GM12891 (cell line): ENCODE measurements at regions not wholly inside any gene's neighbourhood (a gene's known extent, or its start where the extent isn't known, plus 50 kb on each side); places are given as distances from the start of the nearest gene placed in this dataset.

Source experiments
- DNase-seq: peaks from one replicate; pipeline ENCODE4 v3.0.0; 2011; ENCODE audit warnings: low spot score; ENCODE audit not compliant: insufficient read length
- FAIRE-seq: peaks from 2 replicates; lab custom pipeline; 2011; peaks lifted over from hg19 to GRCh38; lab: Jason Lieb, UNC
- PAX5 ChIP-seq: IDR thresholded peaks from 2 replicates; pipeline ENCODE4 v1.6.1; 2011; ENCODE audit warnings: low read length, moderate library complexity, mild to moderate bottlenecking; ENCODE audit not compliant: insufficient read depth, severe bottlenecking
- POLR2A ChIP-seq: IDR thresholded peaks from 2 replicates; pipeline ENCODE4 v1.6.1; 2011; ENCODE audit warnings: low read depth, low read length, control low read depth
- POLR2AphosphoS5 ChIP-seq: IDR thresholded peaks from 2 replicates; pipeline ENCODE4 v1.6.1; 2011; ENCODE audit warnings: low read depth, low read length, control low read depth
- POU2F2 ChIP-seq: IDR thresholded peaks from 2 replicates; pipeline ENCODE4 v1.6.1; 2011; ENCODE audit warnings: low read depth, mild to moderate bottlenecking, control low read depth, low read length, moderate library complexity
- SPI1 ChIP-seq: IDR thresholded peaks from 2 replicates; pipeline ENCODE4 v1.6.1; 2011; ENCODE audit warnings: low read depth, low read length, control low read depth
- TAF1 ChIP-seq: IDR thresholded peaks from 2 replicates; pipeline ENCODE4 v1.6.1; 2011; ENCODE audit warnings: low read depth, low read length, control low read depth

- no peak for TF ChIP-seq SPI1
- TF ChIP-seq PAX5 = no peak
- TF ChIP-seq POU2F2 = no peak
- TF ChIP-seq POLR2A = no peak
- TF ChIP-seq POLR2AphosphoS5 = no peak
- no peak for TF ChIP-seq TAF1
- DNase-seq (no peak), FAIRE-seq (no peak)
These were observed 683.7 kb downstream of the EPM2A start for GRCh38 chr6:145051661-145052060.

- DNase-seq (no peak), FAIRE-seq (no peak)
- TF ChIP-seq POU2F2 (no peak), TAF1 (no peak), PAX5 (no peak), POLR2A (no peak), SPI1 (no peak), POLR2AphosphoS5 (no peak)
These were observed 679.8 kb downstream of the EPM2A start for GRCh38 chr6:145055567-145055966.

- DNase-seq (no peak), FAIRE-seq (no peak)
- TF ChIP-seq POLR2AphosphoS5 (no peak), POU2F2 (no peak), POLR2A (no peak), PAX5 (no peak)
These were observed 674.6 kb downstream of the EPM2A start for GRCh38 chr6:145060714-145061113.

GRCh38 chr6:145063091-145063490, 672.2 kb downstream of the EPM2A start:
- no peak for DNase-seq
- TF ChIP-seq POLR2AphosphoS5 = no peak
- TF ChIP-seq POU2F2 = no peak
- no peak for TF ChIP-seq POLR2A
- TF ChIP-seq SPI1 = no peak
- TF ChIP-seq PAX5 = no peak
- no peak for TF ChIP-seq TAF1
- FAIRE-seq = no peak

GRCh38 chr6:145067430-145067829, 667.9 kb downstream of the EPM2A start:
- TF ChIP-seq POU2F2 (no peak), SPI1 (no peak), POLR2AphosphoS5 (no peak), TAF1 (no peak), POLR2A (no peak), PAX5 (no peak)
- DNase-seq (no peak), FAIRE-seq (no peak)

GRCh38 chr6:145068577-145068976, 666.7 kb downstream of the EPM2A start:
- DNase-seq = no peak
- TF ChIP-seq POLR2AphosphoS5 = no peak
- TF ChIP-seq TAF1 = no peak
- TF ChIP-seq SPI1 = no peak
- TF ChIP-seq POU2F2 = no peak
- no peak for TF ChIP-seq POLR2A
- TF ChIP-seq PAX5 = no peak
- no peak for FAIRE-seq

GRCh38 chr6:145069966-145070365, 665.4 kb downstream of the EPM2A start:
- peak; percentile 31 for FAIRE-seq
- no peak for DNase-seq
- TF ChIP-seq SPI1 (no peak), POU2F2 (no peak), TAF1 (no peak), PAX5 (no peak), POLR2A (no peak), POLR2AphosphoS5 (no peak)

GRCh38 chr6:145070791-145071190, 664.5 kb downstream of the EPM2A start:
- FAIRE-seq = no peak
- TF ChIP-seq POLR2AphosphoS5 (no peak), POU2F2 (no peak), TAF1 (no peak), PAX5 (no peak)
- DNase-seq = no peak

- no peak for DNase-seq
- FAIRE-seq = no peak
- TF ChIP-seq POU2F2 = no peak
These were observed 663.5 kb downstream of the EPM2A start for GRCh38 chr6:145071836-145072235.

GRCh38 chr6:145073811-145074210, 661.5 kb downstream of the EPM2A start:
- no peak for DNase-seq
- TF ChIP-seq TAF1 (no peak), POLR2AphosphoS5 (no peak), POLR2A (no peak), SPI1 (no peak), POU2F2 (no peak), PAX5 (no peak)
- FAIRE-seq = no peak

- DNase-seq (no peak), FAIRE-seq (no peak)
- TF ChIP-seq SPI1 = no peak
- no peak for TF ChIP-seq PAX5
- TF ChIP-seq POLR2A = no peak
- TF ChIP-seq POLR2AphosphoS5 = no peak
- TF ChIP-seq TAF1 = no peak
- TF ChIP-seq POU2F2 = no peak
These were observed 660.5 kb downstream of the EPM2A start for GRCh38 chr6:145074805-145075204.

- TF ChIP-seq POLR2AphosphoS5 (no peak), SPI1 (no peak), TAF1 (no peak), PAX5 (no peak), POLR2A (no peak), POU2F2 (no peak)
- DNase-seq (no peak), FAIRE-seq (no peak)
These were observed 659.9 kb downstream of the EPM2A start for GRCh38 chr6:145075425-145075824.
